Umbilical cord (tissue), 1 donor: ENCODE measurements at regions not wholly inside any gene's neighbourhood (a gene's known extent, or its start where the extent isn't known, plus 50 kb on each side); places are given as distances from the start of the nearest gene placed in this dataset.
A peak's percentile ranks its signal among the peaks of the same experiment; 100 is the strongest.

Experiments
- DNase-seq: peaks from one replicate; pipeline ENCODE4 v3.0.0-alpha.2; 2015; ENCODE audit warnings: low spot score

- no peak for DNase-seq
Measured at GRCh38 chr5:114152656-114153360, 209.1 kb upstream of the KCNN2 start.

GRCh38 chr5:114153392-114153791, 208.5 kb upstream of the KCNN2 start:
- no peak for DNase-seq

GRCh38 chr5:114153833-114154232, 208.0 kb upstream of the KCNN2 start:
- no peak for DNase-seq

- DNase-seq = no peak
Measured at GRCh38 chr5:114166081-114166480, 195.8 kb upstream of the KCNN2 start.

GRCh38 chr5:114174131-114174530, 187.7 kb upstream of the KCNN2 start:
- DNase-seq = no peak

GRCh38 chr5:114174837-114175236, 187.0 kb upstream of the KCNN2 start:
- DNase-seq = no peak

GRCh38 chr5:114176356-114176755, 185.5 kb upstream of the KCNN2 start:
- peak; percentile 14 for DNase-seq

- DNase-seq = no peak
Measured at GRCh38 chr5:114179134-114179533, 182.7 kb upstream of the KCNN2 start.

- DNase-seq = no peak
Measured at GRCh38 chr5:114184006-114184405, 177.9 kb upstream of the KCNN2 start.

- DNase-seq = peak; percentile 81
Measured at GRCh38 chr5:114185274-114185673, 176.6 kb upstream of the KCNN2 start.

- DNase-seq = no peak
Measured at GRCh38 chr5:114191441-114191840, 170.4 kb upstream of the KCNN2 start.

GRCh38 chr5:114192108-114192507, 169.8 kb upstream of the KCNN2 start:
- no peak for DNase-seq

- no peak for DNase-seq
Measured at GRCh38 chr5:114201332-114201731, 160.5 kb upstream of the KCNN2 start.

- no peak for DNase-seq
Measured at GRCh38 chr5:114204923-114205322, 156.9 kb upstream of the KCNN2 start.

GRCh38 chr5:114206640-114207039, 155.2 kb upstream of the KCNN2 start:
- DNase-seq = no peak

- no peak for DNase-seq
Measured at GRCh38 chr5:114207615-114208014, 154.3 kb upstream of the KCNN2 start.

- no peak for DNase-seq
Measured at GRCh38 chr5:114208120-114208519, 153.8 kb upstream of the KCNN2 start.

- no peak for DNase-seq
Measured at GRCh38 chr5:114208588-114208987, 153.3 kb upstream of the KCNN2 start.

- DNase-seq = no peak
Measured at GRCh38 chr5:114210662-114211061, 151.2 kb upstream of the KCNN2 start.

GRCh38 chr5:114221807-114222206, 140.1 kb upstream of the KCNN2 start:
- DNase-seq = no peak

- no peak for DNase-seq
Measured at GRCh38 chr5:114223866-114224265, 138.0 kb upstream of the KCNN2 start.

GRCh38 chr5:114237766-114238165, 124.1 kb upstream of the KCNN2 start:
- no peak for DNase-seq

- peak; percentile 88 for DNase-seq
Measured at GRCh38 chr5:114238771-114239313, 123.0 kb upstream of the KCNN2 start.
